ENCODE measurements at regions not wholly inside any gene's neighbourhood (a gene's known extent, or its start where the extent isn't known, plus 50 kb on each side); places are given as distances from the start of the nearest gene placed in this dataset.
"Not testable (repeated sequence)": the region's sequence is repeated elsewhere in the genome, so short reads cannot be mapped to it uniquely, and the experiment has no call there.

DNA sequence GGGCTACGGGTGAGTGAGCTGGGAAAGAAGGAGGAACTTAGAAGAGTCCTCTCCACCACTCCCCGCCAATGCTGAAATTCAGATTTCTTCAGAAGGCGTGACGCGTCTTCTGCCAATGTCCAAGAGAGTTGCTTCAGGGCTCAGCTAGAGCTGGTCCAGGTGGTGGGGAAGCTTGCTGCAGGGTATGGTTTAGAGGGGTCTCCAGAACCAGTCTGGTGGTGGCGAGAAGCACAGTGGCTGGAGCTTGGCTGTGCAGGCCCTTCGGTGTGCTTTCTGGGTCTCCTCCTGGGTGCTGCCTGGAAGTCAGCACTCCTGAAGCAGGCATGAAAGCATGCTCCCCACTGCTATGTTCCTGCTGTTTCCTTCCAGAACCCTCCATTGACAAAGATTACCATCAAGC, 387.2 kb downstream of the PTPRU start:
- no peak for DNase-seq

GRCh38 chr1:29621826-29622435, 385.6 kb downstream of the PTPRU start:
- no peak for DNase-seq

DNA sequence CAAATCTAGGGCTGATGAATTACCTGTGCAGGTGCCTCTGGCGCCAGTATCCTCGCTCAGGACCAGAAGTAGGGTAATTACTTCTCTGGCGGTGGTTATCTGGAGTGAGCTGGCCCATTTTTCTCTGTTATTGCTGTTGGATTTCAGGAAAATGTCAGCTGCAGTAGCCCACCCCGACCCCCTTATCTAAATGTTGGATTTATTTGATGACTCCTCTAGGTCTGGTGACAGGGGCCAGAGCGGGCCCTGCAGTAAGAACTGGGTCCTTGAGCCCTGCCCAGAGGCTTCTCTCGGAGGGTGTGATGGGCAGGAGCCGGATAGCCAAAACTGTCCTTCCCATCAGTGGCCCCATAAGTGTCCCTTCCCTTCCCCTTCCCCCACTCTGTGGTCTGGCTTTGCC, 384.3 kb downstream of the PTPRU start:
- no peak for DNase-seq

DNA sequence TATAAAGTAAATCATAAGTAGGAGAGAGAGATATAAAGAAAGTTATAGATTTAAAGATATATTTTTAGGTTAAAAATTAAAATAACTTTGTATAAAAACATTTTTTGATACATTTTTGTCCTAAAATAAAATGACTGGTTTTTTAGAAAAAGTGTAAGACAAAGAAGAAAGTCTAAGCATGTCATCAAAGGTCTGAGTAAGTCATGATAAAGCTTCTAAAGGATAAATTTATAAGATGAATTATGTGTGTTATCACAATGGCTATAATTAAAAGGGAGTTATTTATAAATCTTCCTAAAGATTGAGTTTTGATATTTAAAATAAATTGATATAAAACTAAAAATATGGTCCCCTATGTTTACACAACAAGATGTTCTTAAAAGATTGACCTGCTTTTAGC, 370.9 kb downstream of the PTPRU start:
- no peak for DNase-seq

DNA sequence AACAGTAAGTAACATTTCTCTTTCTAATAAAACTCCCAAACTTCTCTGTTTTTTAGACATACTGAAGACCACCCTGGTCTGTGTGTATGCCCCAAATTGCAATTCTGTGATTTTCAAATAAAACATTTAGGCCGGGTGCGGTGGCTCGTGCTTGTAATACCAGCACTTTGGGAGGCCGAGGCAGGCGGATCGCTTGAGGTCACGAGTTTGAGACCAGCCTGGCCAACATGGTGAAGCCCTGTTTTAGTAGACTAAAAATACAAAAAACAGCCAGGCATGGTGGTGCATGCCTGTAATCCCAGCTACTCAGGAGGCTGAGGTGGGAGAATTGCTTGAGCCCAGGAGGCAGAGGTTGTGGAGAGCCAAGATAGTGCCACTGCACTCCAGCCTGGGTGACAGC, 368.5 kb downstream of the PTPRU start:
- not testable (repeated sequence) for DNase-seq

DNA sequence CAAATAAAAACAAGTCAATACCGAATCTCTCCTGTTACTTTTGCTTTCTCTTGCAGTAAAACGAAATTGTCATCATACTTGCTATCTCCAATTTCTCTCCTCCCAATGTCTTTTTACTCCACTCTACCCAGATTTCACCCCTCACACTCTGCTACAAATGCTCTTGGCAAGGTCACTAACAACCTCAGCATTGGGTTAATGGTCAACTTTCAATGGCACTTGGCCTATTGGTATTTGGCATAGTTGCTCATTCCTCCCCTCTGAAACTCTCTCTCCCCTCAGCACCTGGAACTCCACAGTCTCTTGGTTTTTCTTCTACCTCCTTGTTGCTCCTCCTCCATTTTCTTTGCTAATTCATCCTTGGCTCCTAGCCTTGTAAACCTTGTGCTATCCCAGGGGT, 367.3 kb downstream of the PTPRU start:
- no peak for DNase-seq

GRCh38 chr1:29602203-29602602, 365.9 kb downstream of the PTPRU start:
- DNase-seq, result no peak

DNA sequence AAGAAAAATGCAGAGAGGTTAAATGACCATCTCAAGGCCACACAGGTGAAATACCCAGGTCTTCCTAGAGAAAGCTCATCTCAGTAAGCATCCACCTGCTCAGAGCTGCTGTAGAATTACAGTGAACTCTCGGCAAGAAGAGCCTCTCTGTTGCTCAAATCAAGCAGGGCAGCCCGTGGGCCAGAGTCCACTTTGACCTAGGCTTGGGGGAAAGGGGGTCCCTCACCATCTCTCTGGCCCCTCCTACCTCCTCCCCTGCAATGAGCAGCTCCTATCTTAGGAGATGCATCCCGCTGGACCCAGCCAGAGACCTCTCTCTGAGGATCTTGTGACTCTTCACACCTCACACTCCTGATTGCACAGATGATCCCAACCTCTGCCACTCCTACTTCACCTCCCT, 364.7 kb downstream of the PTPRU start:
- no peak for DNase-seq

DNA sequence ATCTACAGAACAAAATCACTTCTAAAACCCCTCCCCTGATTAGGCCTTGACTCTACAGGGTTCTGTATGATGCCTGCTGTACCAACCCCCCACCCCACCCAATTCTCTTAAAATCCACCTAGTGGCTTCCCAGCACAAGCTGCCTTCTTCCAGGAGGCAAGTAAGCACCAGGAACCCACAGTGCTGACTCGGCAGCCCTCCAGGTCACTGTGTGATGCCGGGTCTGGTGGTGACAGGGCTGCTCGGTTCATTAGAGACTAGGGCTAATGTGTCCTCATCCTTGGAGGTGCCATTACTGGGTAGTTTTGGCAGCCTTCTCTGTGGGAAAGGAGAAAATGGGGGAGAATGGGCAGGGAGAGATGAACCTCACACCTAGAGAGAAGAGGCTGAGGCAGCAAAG, 363.5 kb downstream of the PTPRU start:
- no peak for DNase-seq

DNA sequence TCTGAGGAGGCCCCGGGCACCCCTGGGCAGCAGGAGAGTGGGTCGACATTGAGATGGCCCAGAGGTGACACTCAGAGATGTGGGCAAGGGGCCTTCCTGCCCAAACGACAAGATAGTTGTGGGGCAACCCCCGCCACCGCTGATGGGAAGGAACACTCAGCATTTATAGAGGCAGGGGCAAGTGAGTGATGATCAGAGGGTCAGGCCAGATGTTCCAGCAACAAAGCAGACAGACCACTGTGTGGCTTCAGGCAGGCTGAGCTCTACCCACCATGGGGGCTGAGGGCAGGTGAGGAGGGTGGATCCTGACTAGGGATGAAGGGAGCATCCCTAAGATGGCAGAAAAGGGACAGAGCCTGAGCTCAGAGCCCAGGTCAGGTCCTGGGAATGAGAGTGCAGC, 362.7 kb downstream of the PTPRU start:
- DNase-seq, result no peak

DNA sequence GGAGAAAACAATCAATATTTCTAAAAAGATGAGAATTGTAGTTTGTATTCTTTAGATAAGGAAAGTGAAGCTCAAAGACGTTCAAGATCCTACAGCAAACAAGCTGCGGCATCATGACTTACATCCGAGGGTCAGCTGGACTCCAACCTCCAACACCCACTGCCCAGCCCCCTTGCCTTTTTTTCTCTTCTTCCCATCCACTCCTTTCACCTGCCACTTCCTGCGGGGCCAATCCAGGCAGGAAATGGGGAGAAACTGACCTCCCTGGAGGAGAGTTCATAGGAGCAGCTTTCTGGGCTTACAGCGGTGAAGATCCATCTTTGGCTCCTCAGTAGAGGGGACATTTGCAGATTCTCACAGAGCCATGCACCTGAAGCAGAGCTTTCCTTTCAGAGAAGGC, 361.5 kb downstream of the PTPRU start:
- DNase-seq, result no peak

- DNase-seq, result no peak
These were observed 357.5 kb downstream of the PTPRU start for GRCh38 chr1:29593601-29594382.

- DNase-seq, result no peak
These were observed 356.4 kb downstream of the PTPRU start for GRCh38 chr1:29592731-29593130.

DNA sequence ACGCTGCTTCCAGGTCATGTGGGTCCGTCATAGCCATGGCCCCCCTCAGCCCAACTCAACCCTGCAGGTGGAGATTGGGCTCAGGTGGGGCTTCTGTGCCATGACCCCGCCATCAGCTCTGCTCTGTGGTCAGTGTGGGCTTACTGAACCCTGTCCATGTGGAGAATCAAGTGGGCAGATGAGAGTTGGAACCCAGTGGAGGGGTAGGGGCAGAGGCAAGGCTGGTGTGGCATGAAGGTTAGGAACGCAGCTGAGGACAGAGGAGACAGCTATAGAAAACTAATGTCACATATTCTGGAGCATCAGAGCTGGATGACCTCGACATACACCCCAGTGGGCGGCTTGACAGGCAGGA, 355.9 kb downstream of the PTPRU start:
- DNase-seq, result no peak

DNA sequence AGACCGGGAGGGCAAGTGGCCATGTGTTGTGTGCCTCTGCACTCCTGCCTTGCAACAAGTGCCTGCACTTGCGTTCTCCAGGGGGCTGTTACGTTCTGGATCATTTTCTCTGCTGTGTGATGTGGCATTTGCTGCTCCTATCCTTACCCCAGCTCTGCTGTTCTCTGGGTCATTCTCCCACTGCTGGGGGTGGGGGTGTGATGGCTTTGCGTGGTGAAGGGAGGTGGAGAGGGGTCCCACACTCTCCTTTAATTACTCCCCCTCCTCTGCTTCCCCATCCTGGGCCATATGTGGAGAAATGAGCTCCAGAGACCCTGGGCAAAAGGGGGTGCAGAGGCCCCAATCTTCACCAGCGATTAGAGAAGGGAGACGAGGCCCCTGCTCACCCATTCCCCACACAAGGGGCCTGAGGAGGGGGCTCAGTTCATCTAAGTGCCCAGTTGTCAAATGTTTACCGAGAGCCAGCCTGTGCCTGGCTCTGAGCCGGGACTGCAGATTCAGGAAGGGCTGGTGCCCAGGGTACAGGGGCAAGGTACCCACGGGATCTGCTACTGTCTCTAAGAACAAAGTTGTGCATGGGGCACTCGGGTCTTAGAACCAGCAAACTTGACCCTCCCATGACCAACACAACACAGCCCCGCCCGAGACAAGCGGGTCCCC, 355.4 kb downstream of the PTPRU start:
- no peak for DNase-seq

GRCh38 chr1:29590583-29591565, 354.6 kb downstream of the PTPRU start:
- DNase-seq, result no peak

DNA sequence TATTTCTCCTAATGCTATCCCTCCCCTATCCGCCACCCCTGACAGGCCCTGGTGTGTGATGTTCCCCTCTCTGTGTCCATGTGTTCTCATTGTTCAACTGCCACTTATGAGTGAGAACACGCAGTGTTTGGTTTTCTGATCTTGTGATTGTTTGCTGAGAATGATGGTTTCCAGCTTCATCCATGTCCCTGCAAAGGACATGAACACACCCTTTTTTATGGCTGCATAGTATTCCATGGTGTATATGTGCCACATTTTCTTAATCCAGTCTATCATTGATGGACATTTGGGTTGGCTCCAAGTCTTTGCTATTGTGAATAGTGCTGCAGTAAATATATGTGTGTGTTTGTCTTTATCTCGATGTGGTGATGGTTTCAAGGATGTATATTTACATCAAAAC, 353.4 kb downstream of the PTPRU start:
- DNase-seq, result not testable (repeated sequence)

GRCh38 chr1:29586991-29587745, 350.8 kb downstream of the PTPRU start:
- DNase-seq, result no peak

DNA sequence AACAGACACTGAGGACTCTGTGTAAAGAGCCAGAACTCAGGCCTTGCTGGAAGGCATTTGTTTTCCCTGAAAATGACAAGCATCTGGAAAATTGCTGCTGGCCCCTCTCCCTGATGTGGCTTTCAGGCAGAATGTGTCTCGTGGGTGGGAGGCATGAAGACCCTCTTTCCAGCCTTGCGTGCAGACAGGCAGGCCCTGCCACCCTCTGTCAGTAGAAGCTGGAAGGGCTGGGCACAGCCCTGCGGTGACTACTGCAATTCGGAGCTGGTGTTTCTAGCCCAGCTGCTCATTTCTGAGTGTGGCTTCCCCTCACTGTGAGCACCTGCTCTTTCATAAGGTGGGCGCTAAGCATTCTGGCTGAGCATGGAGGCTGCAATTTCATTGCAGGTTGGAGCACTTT, 349.9 kb downstream of the PTPRU start:
- DNase-seq, result no peak

DNA sequence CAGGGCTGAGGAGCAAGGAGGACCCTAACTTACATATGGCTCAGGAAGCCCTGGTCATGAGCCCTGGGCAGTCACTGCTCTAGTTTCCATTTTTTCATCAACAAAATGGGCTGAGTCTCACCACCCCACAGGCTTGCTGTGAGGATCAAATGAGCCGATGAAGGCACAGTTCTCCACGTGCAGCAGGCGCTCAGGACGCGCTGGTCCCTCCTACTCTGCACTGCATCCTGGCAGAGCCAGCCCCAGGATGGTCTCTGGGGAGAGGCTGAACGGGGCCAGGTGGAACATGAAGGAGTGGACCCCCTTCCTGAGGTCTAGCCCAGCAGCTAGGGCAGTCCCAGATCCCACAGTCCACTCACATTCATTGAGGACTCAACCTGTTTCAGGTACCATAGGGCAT, 349.3 kb downstream of the PTPRU start:
- no peak for DNase-seq

- DNase-seq, result no peak
These were observed 348.9 kb downstream of the PTPRU start for GRCh38 chr1:29585201-29585600.

- no peak for DNase-seq
These were observed 348.5 kb downstream of the PTPRU start for GRCh38 chr1:29584776-29585175.

Measured in activated T-cell treated with anti-CD3 and anti-CD28 coated beads, Interleukin-2, amount 50 U/mL, for 1 hour (primary cell).